ENCODE measurements at regions not wholly inside any gene's neighbourhood (a gene's known extent, or its start where the extent isn't known, plus 50 kb on each side); places are given as distances from the start of the nearest gene placed in this dataset.

DNA sequence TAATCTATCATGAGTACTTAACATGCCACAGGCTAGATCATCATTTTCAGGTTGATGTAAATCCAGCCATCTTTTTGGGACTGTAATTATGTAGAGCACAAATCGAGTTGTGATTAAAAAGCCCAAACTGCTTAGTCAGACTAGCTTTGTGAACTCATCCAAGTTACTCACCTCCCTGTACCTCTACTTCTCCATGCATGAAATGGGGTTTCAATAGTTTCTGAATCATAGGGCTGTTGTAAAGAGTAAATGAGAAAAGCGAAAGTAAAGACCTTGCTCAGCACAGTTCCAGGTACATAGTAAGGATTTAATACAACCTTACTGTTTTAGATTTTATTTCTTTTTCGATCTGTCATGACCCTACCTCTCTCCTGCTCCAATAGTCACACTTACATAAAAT, 85.6 kb upstream of the GAP43 start:
- DNase-seq = no peak

DNA sequence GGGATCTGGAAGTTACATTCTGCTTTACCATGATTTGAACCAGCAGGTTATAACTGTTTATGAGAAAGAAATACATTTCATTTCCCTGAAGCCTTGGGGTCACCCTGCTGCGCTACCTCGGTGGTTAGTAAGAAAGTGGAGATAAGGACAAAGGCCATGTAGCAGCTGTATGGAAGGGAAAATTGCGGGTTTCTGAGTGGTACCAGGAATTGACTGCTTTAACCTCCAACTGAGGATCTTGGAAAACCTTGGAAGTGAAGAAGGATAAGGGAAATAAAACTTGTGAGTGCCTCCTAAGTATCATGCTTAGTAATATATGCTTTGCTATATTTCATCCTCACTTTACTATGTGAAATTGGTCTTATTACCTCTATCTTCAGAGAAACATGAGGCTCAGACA, 76.1 kb upstream of the GAP43 start:
- DNase-seq = no peak

DNA sequence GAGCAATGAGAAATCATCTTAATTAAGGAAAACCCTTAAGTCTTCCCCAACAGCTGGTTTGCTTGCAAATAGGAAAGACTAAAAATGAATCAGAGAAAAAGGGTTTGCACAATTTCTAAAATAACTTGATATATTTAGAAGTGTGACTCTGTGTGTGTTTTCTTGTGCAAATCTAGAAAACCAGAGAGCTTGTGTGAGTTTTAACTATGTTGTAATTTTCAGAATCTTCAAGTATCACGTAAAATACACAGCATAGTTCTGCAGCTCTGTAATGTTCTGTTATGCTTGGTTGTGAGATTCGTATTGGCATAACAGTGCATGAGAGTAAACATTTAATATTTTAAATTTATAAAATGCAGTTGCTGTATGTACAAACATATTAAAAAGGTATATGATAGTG, 74.7 kb upstream of the GAP43 start:
- DNase-seq = no peak

DNA sequence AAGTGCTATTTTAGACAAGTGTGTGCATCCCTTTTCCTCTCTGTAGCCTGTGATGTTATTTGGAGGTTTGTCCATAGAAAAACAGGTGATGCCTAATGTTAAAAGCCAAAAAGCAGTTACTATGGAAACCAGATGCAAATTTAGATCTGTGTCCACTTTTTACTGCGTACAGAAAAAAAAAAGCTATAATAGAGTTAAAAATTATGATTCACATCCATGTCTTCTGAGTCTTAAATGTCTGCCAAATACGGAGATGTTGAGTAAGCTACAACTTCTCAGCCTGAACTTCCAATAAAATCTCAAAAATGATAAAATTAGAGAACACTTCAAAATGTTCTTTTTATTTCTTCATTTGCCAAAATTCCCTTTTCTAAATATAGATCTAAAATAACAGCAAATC, 74.2 kb upstream of the GAP43 start:
- no peak for DNase-seq

DNA sequence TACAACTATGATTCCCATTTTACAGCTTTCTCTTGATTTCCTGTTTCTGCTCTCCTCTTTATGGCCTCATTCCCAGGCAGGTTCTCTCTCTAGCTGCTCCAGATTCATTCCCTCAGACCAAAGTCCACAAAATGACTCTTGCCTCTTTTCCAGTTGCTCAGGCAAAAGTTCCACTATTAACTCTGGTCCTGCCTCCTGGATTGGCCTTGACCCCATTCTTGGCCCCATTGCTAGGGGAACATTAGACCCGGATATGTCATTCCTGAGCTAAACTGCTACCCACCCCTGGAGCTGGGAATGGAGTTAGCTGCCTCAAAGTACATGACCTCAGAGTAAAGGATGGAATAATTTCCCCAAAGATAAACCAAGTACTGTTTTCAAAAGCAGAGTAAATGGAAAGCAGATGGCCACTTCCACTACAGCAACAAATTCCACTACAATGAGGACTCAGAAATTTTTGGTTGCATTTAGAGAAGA, 73.0 kb upstream of the GAP43 start:
- no peak for DNase-seq

DNA sequence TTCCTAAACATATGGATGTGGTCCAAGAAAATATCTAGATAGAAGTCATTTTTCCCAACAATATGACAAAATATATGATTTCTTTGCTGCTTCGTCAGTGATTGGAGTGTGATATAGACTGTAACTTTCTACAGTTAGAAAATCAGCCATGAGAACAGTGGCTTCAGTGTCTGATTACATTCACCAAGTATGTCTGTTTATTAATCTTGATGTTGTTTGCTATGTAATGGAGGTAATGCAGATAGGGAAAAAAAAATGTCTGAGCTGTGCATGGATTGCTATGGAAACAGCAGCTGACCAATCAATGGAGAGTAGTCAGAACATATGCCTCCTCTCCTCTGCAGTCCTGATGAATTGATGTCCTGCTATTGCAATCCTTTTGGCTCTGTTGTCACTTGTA, 72.3 kb upstream of the GAP43 start:
- DNase-seq = no peak

DNA sequence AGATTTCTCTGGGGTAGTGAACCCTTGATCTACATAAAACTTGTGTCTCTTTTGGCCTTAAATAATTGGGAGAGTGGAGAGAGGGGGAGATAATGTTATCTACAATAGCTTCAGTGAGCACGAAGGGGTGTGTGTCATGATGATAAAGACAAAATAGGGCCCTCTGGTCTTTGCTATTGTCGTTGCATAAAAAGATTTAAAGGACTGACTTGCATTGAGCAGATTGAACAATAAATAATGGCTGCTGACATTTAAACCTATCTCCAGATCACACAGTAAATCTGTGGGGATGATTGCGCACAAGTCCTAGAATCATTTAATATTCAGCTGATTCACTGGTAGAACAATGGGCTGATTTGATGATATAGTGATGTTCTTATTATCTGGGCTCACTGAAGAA, 71.3 kb upstream of the GAP43 start:
- DNase-seq = no peak

DNA sequence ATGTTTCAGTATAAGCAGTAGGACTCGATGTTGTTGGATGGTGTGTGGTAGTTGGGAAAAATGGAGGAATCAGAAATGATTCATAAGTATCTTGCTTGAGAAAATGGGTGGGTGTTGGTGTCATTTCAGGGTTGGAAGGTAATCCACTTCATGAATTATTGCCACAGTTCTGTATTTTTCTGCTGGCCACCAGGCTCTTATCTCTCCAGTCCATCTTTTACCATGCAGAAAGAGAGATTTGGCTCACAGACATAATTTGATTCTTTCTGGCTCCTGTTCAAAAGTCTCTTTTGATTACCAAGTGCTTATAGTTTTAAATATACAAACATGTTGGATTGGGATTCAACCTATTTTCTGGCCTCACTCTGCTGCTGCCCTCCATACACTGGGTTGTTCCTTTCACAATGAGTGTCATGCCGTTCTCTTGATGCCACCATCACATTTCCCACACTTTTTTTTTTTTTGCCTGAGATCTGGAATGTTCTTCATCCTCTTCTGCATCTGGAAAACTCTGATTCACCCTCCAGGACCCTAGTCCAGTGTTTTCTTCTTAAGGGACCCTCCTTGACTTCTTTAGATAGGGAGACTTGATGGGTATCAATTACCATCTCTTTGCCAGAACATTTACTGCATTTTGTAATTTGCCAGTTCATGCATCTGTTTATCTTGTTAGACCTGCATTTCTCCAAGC, 69.4 kb upstream of the GAP43 start:
- DNase-seq = no peak

DNA sequence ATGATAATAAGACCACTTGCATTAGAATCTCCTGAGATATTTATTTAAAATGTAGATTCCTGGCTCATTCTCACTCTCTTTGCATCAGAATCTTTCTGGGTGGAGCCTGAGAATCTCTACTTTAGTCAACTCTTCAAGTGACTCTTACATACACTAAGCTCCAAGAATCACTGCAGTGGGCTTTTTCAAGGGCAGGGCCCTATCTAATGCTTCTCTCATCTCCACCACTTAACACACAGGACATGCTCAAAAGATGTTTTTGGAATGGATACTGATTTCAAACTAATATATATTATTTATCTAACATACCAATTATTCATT, 68.9 kb upstream of the GAP43 start:
- no peak for DNase-seq

DNA sequence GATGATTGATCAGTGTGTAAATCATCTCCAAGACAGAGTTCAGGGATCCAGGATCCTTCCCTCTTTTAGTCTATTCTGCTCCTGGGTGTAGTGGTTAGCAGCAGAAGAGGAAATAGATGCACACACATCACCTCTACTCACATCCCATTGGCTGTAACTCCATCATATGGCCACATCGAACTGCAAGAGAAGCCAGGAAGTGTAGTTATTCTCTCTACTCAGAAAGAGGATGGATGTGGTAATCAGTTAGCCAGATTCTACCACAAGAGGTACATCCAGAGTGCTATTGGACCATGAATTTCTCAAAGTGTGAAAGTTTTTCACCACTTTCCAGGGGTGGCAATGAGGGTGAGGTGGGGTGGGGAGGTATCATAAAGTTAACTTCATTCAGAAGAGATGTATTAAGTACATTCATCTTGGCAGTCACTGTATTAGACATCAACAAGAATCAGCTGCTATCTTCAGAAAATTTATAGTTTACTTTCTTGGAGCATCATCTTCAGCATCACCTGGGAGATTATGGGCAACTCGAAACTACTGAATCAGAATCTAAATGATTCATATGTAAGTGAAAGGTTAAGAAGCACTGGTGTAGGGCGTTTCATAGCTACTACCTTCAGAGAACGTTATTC, 60.6 kb upstream of the GAP43 start:
- no peak for DNase-seq

DNA sequence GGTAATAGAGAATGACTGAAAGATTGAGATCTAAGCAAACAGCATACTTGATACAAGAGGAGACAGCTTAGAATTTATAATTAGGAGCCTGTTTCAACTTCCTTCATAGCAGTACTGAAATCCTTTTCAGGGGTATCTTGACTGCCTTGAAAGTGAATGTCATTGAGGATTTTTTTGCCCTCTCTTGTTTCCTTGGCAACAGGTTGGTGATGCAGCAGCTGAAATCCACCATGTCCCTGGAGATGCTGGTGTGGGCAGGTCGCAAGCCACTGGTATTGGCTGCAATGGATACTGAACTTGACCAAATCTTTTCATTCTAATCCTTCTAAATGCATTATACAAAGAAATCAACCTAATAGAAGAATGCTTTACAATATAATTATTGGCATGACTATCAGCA, 59.3 kb upstream of the GAP43 start:
- no peak for DNase-seq

DNA sequence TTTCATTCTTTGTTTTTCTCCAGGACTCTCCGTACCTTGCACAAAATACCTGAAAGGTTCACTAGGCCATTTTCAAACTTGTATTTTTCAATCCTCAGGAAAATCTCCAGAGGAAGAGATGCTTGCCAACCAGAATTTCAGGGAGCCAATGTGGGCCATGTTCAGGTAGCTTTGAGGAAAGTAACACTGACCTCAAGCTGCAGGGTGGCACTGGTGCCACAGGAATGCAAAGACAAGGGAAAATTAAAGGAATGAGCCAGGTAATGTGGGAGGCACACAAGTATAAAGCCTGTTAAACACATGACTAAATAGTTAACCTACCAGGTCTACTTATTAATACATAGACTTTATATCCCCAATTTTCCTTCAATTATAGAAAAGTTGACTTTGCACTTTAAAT, 51.9 kb upstream of the GAP43 start:
- no peak for DNase-seq

Data from NCI-H2107 (cell line).